GM19468 (cell line): ENCODE measurements at regions not wholly inside any gene's neighbourhood (a gene's known extent, or its start where the extent isn't known, plus 50 kb on each side); places are given as distances from the start of the nearest gene placed in this dataset.

Experiments
- ATAC-seq: cut with Tn5 transposase; IDR thresholded peaks from one replicate; pipeline ENCODE4 v1.9.1; 2021; ENCODE audit warnings: mild to moderate bottlenecking, moderate library complexity, moderate number of reproducible peaks; ENCODE audit not compliant: unreplicated experiment; ENCODE audit errors: extremely low read depth

- no peak for ATAC-seq
Observed at GRCh38 chr1:81071072-81071858, 729.5 kb upstream of the ADGRL2 start.

GRCh38 chr1:81069856-81070255, 730.9 kb upstream of the ADGRL2 start:
- no peak for ATAC-seq

- ATAC-seq, result no peak
Observed at GRCh38 chr1:81068726-81069125, 732.0 kb upstream of the ADGRL2 start.

GRCh38 chr1:81053826-81054225, 746.9 kb upstream of the ADGRL2 start:
- no peak for ATAC-seq

GRCh38 chr1:81052162-81052561, 748.6 kb upstream of the ADGRL2 start:
- no peak for ATAC-seq

GRCh38 chr1:81050390-81050789, 750.3 kb upstream of the ADGRL2 start:
- ATAC-seq, result no peak

- ATAC-seq, result no peak
Observed at GRCh38 chr1:81044708-81045107, 756.0 kb upstream of the ADGRL2 start.

GRCh38 chr1:81042225-81042624, 758.5 kb upstream of the ADGRL2 start:
- no peak for ATAC-seq

- ATAC-seq, result no peak
Observed at GRCh38 chr1:81034291-81034690, 766.4 kb upstream of the ADGRL2 start.

GRCh38 chr1:81032973-81033425, 767.7 kb upstream of the ADGRL2 start:
- no peak for ATAC-seq

GRCh38 chr1:81032374-81032773, 768.4 kb upstream of the ADGRL2 start:
- no peak for ATAC-seq

GRCh38 chr1:81030441-81030840, 770.3 kb upstream of the ADGRL2 start:
- no peak for ATAC-seq

- ATAC-seq, result no peak
Observed at GRCh38 chr1:81029266-81029665, 771.5 kb upstream of the ADGRL2 start.

- ATAC-seq, result no peak
Observed at GRCh38 chr1:81023187-81023724, 777.5 kb upstream of the ADGRL2 start.

- no peak for ATAC-seq
Observed at GRCh38 chr1:81021134-81021533, 779.6 kb upstream of the ADGRL2 start.

- ATAC-seq, result no peak
Observed at GRCh38 chr1:81020506-81020905, 780.2 kb upstream of the ADGRL2 start.

GRCh38 chr1:81010126-81010525, 790.6 kb upstream of the ADGRL2 start:
- ATAC-seq, result no peak

GRCh38 chr1:81008293-81008692, 792.4 kb upstream of the ADGRL2 start:
- no peak for ATAC-seq

GRCh38 chr1:81007024-81007423, 793.7 kb upstream of the ADGRL2 start:
- ATAC-seq, result no peak

GRCh38 chr1:81006502-81006901, 794.2 kb upstream of the ADGRL2 start:
- ATAC-seq, result no peak

GRCh38 chr1:81004011-81004410, 796.7 kb upstream of the ADGRL2 start:
- no peak for ATAC-seq

- no peak for ATAC-seq
Observed at GRCh38 chr1:80994934-80995333, 805.8 kb upstream of the ADGRL2 start.
